ENCODE measurements at regions not wholly inside any gene's neighbourhood (a gene's known extent, or its start where the extent isn't known, plus 50 kb on each side); places are given as distances from the start of the nearest gene placed in this dataset.
"Not testable (repeated sequence)": the region's sequence is repeated elsewhere in the genome, so short reads cannot be mapped to it uniquely, and the experiment has no call there.

- no peak for ATAC-seq (ENCODE audit: poor library complexity)
- intact Hi-C loops (cut with DNase I) = no loop called here
Observed at GRCh38 chr13:64482373-64482772, 2747.8 kb downstream of the PCDH9 start.

GRCh38 chr13:64480672-64481071 lies 2749.5 kb downstream of the PCDH9 start:
- DNase-seq (no peak), ATAC-seq (ENCODE audit: poor library complexity) (no peak)
- intact Hi-C loops (cut with DNase I) = no loop called here

More at GRCh38 chr13:64482373-64482772, 2747.8 kb downstream of the PCDH9 start:
- DNase-seq = no peak

- no peak for ATAC-seq (ENCODE audit: poor library complexity)
- no peak for DNase-seq
- intact Hi-C loops (cut with DNase I) = no loop called here
Observed at GRCh38 chr13:64480211-64480610, 2749.9 kb downstream of the PCDH9 start.

- intact Hi-C loops (cut with DNase I) = no loop called here
- ATAC-seq (ENCODE audit: poor library complexity) (no peak), DNase-seq (no peak)
Observed at GRCh38 chr13:64477146-64477545, 2753.0 kb downstream of the PCDH9 start.

- ATAC-seq (ENCODE audit: poor library complexity); intact Hi-C loops (cut with DNase I); DNase-seq: not testable (repeated sequence)
Observed at GRCh38 chr13:64476041-64476568, 2754.0 kb downstream of the PCDH9 start.

GRCh38 chr13:64471916-64472315 lies 2758.2 kb downstream of the PCDH9 start:
- DNase-seq (no peak), ATAC-seq (ENCODE audit: poor library complexity) (no peak)
- intact Hi-C loops (cut with DNase I) = no loop called here

- ATAC-seq (ENCODE audit: poor library complexity) = no peak
- no peak for DNase-seq
- intact Hi-C loops (cut with DNase I) = no loop called here
Observed at GRCh38 chr13:64470751-64471150, 2759.4 kb downstream of the PCDH9 start.

GRCh38 chr13:64459778-64460177 lies 2770.4 kb downstream of the PCDH9 start:
- DNase-seq (no peak), ATAC-seq (ENCODE audit: poor library complexity) (no peak)
- intact Hi-C loops (cut with DNase I) = no loop called here

- DNase-seq (no peak), ATAC-seq (ENCODE audit: poor library complexity) (no peak)
- intact Hi-C loops (cut with DNase I) = no loop called here
Observed at GRCh38 chr13:64457976-64458375, 2772.2 kb downstream of the PCDH9 start.

GRCh38 chr13:64455124-64455523 lies 2775.0 kb downstream of the PCDH9 start:
- DNase-seq = no peak
- intact Hi-C loops (cut with DNase I) = no loop called here
- no peak for ATAC-seq (ENCODE audit: poor library complexity)

- intact Hi-C loops (cut with DNase I) = no loop called here
- DNase-seq (no peak), ATAC-seq (ENCODE audit: poor library complexity) (no peak)
Observed at GRCh38 chr13:64453831-64454230, 2776.3 kb downstream of the PCDH9 start.

- intact Hi-C loops (cut with DNase I) = no loop called here
- no peak for ATAC-seq (ENCODE audit: poor library complexity)
- no peak for DNase-seq
Observed at GRCh38 chr13:64446372-64446771, 2783.8 kb downstream of the PCDH9 start.

- intact Hi-C loops (cut with DNase I) = no loop called here
- ATAC-seq (ENCODE audit: poor library complexity) (no peak), DNase-seq (no peak)
Observed at GRCh38 chr13:64441740-64442139, 2788.4 kb downstream of the PCDH9 start.

- ATAC-seq (ENCODE audit: poor library complexity) = no peak
- no peak for DNase-seq
- intact Hi-C loops (cut with DNase I) = no loop called here
Observed at GRCh38 chr13:64438084-64438483, 2792.1 kb downstream of the PCDH9 start.

GRCh38 chr13:64429691-64430090 lies 2800.4 kb downstream of the PCDH9 start:
- DNase-seq = no peak
- no peak for ATAC-seq (ENCODE audit: poor library complexity)
- intact Hi-C loops (cut with DNase I) = no loop called here

GRCh38 chr13:64428196-64428595 lies 2801.9 kb downstream of the PCDH9 start:
- intact Hi-C loops (cut with DNase I) = no loop called here
- ATAC-seq (ENCODE audit: poor library complexity) (no peak), DNase-seq (no peak)

GRCh38 chr13:64423467-64423866 lies 2806.7 kb downstream of the PCDH9 start:
- intact Hi-C loops (cut with DNase I) = no loop called here
- DNase-seq (no peak), ATAC-seq (ENCODE audit: poor library complexity) (no peak)

GRCh38 chr13:64420181-64420580 lies 2810.0 kb downstream of the PCDH9 start:
- ATAC-seq (ENCODE audit: poor library complexity) = no peak
- DNase-seq = no peak
- intact Hi-C loops (cut with DNase I) = no loop called here

- no peak for ATAC-seq (ENCODE audit: poor library complexity)
- intact Hi-C loops (cut with DNase I) = no loop called here
- no peak for DNase-seq
Observed at GRCh38 chr13:64417581-64417980, 2812.6 kb downstream of the PCDH9 start.

GRCh38 chr13:64414381-64414780 lies 2815.8 kb downstream of the PCDH9 start:
- ATAC-seq (ENCODE audit: poor library complexity) (no peak), DNase-seq (no peak)
- intact Hi-C loops (cut with DNase I) = no loop called here

- no peak for DNase-seq
- ATAC-seq (ENCODE audit: poor library complexity) = no peak
- intact Hi-C loops (cut with DNase I) = no loop called here
Observed at GRCh38 chr13:64413529-64413928, 2816.6 kb downstream of the PCDH9 start.
